ENCODE measurements at regions not wholly inside any gene's neighbourhood (a gene's known extent, or its start where the extent isn't known, plus 50 kb on each side); places are given as distances from the start of the nearest gene placed in this dataset.

GRCh38 chr1:221473411-221473810, 268.5 kb downstream of the DUSP10 start:
- no peak for DNase-seq (ENCODE audit: insufficient read length, low spot score)
- no peak for FAIRE-seq
- TF ChIP-seq POLR2A (IDR thresholded peaks at IDR 0.05; ENCODE audit: low read depth, low read length) = no peak

- FAIRE-seq (no peak), DNase-seq (ENCODE audit: insufficient read length, low spot score) (no peak)
- no peak for TF ChIP-seq POLR2A (IDR thresholded peaks at IDR 0.05; ENCODE audit: low read depth, low read length)
Measured at GRCh38 chr1:221477252-221477651, 264.6 kb downstream of the DUSP10 start.

GRCh38 chr1:221478050-221478949, 263.6 kb downstream of the DUSP10 start:
- TF ChIP-seq POLR2A (IDR thresholded peaks at IDR 0.05; ENCODE audit: low read depth, low read length) = no peak
- DNase-seq (ENCODE audit: insufficient read length, low spot score) = peak; percentile 26
- FAIRE-seq = peak; percentile 94

GRCh38 chr1:221487781-221488524, 253.9 kb downstream of the DUSP10 start:
- DNase-seq (ENCODE audit: insufficient read length, low spot score) (peak; percentile 27), FAIRE-seq (peak; percentile 66)
- TF ChIP-seq POLR2A (IDR thresholded peaks at IDR 0.05; ENCODE audit: low read depth, low read length) = no peak

- TF ChIP-seq POLR2A (IDR thresholded peaks at IDR 0.05; ENCODE audit: low read depth, low read length) = no peak
- DNase-seq (ENCODE audit: insufficient read length, low spot score) = no peak
- no peak for FAIRE-seq
Measured at GRCh38 chr1:221488550-221488949, 253.3 kb downstream of the DUSP10 start.

- DNase-seq (ENCODE audit: insufficient read length, low spot score) (no peak), FAIRE-seq (no peak)
- no peak for TF ChIP-seq POLR2A (IDR thresholded peaks at IDR 0.05; ENCODE audit: low read depth, low read length)
Measured at GRCh38 chr1:221494670-221495069, 247.2 kb downstream of the DUSP10 start.

GRCh38 chr1:221497046-221497445, 244.8 kb downstream of the DUSP10 start:
- no peak for FAIRE-seq
- DNase-seq (ENCODE audit: insufficient read length, low spot score) = no peak
- TF ChIP-seq POLR2A (IDR thresholded peaks at IDR 0.05; ENCODE audit: low read depth, low read length) = no peak

GRCh38 chr1:221503268-221503667, 238.6 kb downstream of the DUSP10 start:
- no peak for TF ChIP-seq POLR2A (IDR thresholded peaks at IDR 0.05; ENCODE audit: low read depth, low read length)
- FAIRE-seq (no peak), DNase-seq (ENCODE audit: insufficient read length, low spot score) (no peak)

- DNase-seq (ENCODE audit: insufficient read length, low spot score) = no peak
Measured at GRCh38 chr1:221509575-221510355, 232.1 kb downstream of the DUSP10 start.

GRCh38 chr1:221510793-221511503, 230.9 kb downstream of the DUSP10 start:
- no peak for TF ChIP-seq POLR2A (IDR thresholded peaks at IDR 0.05; ENCODE audit: low read depth, low read length)
- FAIRE-seq (no peak), DNase-seq (ENCODE audit: insufficient read length, low spot score) (no peak)

More at GRCh38 chr1:221509575-221510355, 232.1 kb downstream of the DUSP10 start:
- TF ChIP-seq POLR2A (IDR thresholded peaks at IDR 0.05; ENCODE audit: low read depth, low read length) = no peak
- no peak for FAIRE-seq

GRCh38 chr1:221511797-221512196, 230.1 kb downstream of the DUSP10 start:
- FAIRE-seq (no peak), DNase-seq (ENCODE audit: insufficient read length, low spot score) (no peak)
- TF ChIP-seq POLR2A (IDR thresholded peaks at IDR 0.05; ENCODE audit: low read depth, low read length) = no peak

GRCh38 chr1:221514806-221515205, 227.1 kb downstream of the DUSP10 start:
- FAIRE-seq = no peak
- no peak for TF ChIP-seq POLR2A (IDR thresholded peaks at IDR 0.05; ENCODE audit: low read depth, low read length)
- DNase-seq (ENCODE audit: insufficient read length, low spot score) = no peak

GRCh38 chr1:221515496-221515895, 226.4 kb downstream of the DUSP10 start:
- FAIRE-seq = no peak
- DNase-seq (ENCODE audit: insufficient read length, low spot score) = no peak
- no peak for TF ChIP-seq POLR2A (IDR thresholded peaks at IDR 0.05; ENCODE audit: low read depth, low read length)

Measured in H54 (cell line).